ENCODE measurements at regions not wholly inside any gene's neighbourhood (a gene's known extent, or its start where the extent isn't known, plus 50 kb on each side); places are given as distances from the start of the nearest gene placed in this dataset.

DNA sequence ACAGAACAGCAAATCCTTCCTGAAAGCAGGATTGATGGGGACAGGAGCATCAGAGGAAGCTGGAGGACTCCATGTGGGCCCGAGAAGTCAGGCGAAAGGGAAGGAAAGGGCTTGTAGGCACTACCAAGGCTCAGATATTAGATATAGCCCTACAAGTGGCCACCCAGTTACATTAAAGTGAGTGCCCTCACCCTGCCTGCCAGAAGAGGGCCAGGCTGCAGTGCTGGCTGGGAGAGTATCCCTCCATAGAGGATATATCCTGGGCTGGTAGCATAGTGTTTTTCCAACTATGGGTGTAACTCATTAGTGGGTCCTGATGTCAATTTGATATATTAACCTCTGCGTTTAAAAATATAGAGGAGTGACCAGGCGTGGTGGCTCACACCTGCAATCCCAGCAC lies 285.2 kb downstream of the MYCN start:
- H3K9me3 ChIP-seq: no peaks in the 10 kb centered on the region
- TF ChIP-seq POLR2AphosphoS5 (IDR thresholded peaks at IDR 0.05) (no peak), EP300 (IDR thresholded peaks at IDR 0.05) (no peak), POLR2A (IDR thresholded peaks at IDR 0.05) (no peak)
- TF ChIP-seq, protein P1, sequence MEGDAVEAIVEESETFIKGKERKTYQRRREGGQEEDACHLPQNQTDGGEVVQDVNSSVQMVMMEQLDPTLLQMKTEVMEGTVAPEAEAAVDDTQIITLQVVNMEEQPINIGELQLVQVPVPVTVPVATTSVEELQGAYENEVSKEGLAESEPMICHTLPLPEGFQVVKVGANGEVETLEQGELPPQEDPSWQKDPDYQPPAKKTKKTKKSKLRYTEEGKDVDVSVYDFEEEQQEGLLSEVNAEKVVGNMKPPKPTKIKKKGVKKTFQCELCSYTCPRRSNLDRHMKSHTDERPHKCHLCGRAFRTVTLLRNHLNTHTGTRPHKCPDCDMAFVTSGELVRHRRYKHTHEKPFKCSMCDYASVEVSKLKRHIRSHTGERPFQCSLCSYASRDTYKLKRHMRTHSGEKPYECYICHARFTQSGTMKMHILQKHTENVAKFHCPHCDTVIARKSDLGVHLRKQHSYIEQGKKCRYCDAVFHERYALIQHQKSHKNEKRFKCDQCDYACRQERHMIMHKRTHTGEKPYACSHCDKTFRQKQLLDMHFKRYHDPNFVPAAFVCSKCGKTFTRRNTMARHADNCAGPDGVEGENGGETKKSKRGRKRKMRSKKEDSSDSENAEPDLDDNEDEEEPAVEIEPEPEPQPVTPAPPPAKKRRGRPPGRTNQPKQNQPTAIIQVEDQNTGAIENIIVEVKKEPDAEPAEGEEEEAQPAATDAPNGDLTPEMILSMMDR (IDR thresholded peaks at IDR 0.05): no peak
- H3K36me3 ChIP-seq: no peaks in the 10 kb centered on the region
- H3K4me3 ChIP-seq: no peak overlapping the region
- H3K4me1 ChIP-seq: peaks cover 12% of the 10 kb centered on the region
- no peak for DNase-seq (ENCODE audit: low spot score in 2 of 2)
- no peak overlapping the region for H3K27ac ChIP-seq
- peaks cover 30% of the 10 kb centered on the region for H3K27me3 ChIP-seq
- WGBS: 87% methylated on average over 4 of the region's 4 CpGs

DNA sequence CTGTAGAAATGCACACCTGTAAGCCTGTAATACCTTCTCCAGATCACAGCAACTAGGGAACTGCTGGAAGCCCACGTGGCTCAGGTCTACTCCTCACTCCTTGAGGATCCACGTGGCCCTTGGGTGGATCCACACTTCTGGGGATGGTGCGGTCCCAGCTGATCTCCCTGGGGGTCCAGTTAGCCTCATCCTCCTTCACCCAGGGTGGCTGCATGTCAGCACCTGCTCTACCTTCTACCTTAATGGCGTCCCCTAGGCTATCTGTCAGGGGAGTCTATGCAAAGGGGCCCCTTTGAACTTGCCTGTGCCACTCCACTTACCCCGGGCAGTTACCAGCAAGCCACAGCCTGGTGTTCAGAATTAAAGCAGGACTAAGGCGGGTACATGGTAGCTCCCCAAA lies 284.7 kb downstream of the MYCN start:
- Histone ChIP-seq H3K4me3 (no peak overlapping the region), H3K27me3 (peaks cover 30% of the 10 kb centered on the region), H3K36me3 (no peaks in the 10 kb centered on the region), H3K27ac (no peak overlapping the region), H3K9me3 (no peaks in the 10 kb centered on the region), H3K4me1 (peaks cover 12% of the 10 kb centered on the region)
- 88% methylated on average over 4 of the region's 6 CpGs for WGBS
- DNase-seq (ENCODE audit: low spot score in 2 of 2): no peak
- TF ChIP-seq POLR2A (IDR thresholded peaks at IDR 0.05) (no peak), EP300 (IDR thresholded peaks at IDR 0.05) (no peak), POLR2AphosphoS5 (IDR thresholded peaks at IDR 0.05) (no peak)
- TF ChIP-seq, protein P1 (IDR thresholded peaks at IDR 0.05): no peak

DNA sequence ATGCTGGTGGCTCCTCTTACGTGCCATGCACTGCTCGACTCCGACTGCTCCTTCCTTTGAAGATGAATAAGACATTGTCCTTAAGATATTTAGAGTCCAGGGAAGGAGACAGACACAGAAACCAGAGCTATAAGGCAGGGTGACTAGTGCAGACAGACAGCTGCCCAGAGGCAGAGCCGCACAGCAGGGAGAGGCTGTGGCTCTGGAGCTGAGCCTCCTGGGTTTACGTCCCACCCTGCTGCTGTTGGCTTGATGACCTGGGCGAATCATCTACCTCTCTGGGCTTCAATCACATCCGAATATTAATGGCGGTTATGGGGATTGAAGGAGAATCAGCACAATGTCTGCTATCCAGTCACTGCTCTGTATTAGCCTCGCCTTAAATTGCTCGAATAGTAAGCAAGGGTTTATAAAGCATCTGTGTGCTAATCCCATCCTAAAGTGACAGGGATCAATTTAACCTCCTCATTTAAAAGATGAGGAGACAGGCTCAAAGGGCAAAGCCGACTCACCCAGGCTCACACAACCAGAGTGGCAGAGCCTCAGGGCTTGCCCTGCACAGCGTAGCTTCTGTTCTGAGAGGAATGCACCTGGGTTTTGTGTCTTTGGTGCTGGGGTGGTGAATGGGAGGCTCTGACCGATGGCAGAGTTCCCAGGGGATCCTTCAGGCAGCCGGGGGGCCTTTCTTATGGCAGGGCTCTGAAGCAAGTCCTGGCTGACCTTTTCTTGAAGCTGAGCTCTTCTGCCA lies 284.1 kb downstream of the MYCN start:
- H3K4me3 ChIP-seq: no peak overlapping the region
- no peaks in the 10 kb centered on the region for H3K36me3 ChIP-seq
- no peaks in the 10 kb centered on the region for H3K9me3 ChIP-seq
- peaks cover 30% of the 10 kb centered on the region for H3K27me3 ChIP-seq
- DNase-seq (ENCODE audit: low spot score in 2 of 2): no peak
- H3K27ac ChIP-seq: no peak overlapping the region
- WGBS: 65% methylated on average over 13 of the region's 14 CpGs
- TF ChIP-seq POLR2AphosphoS5 (IDR thresholded peaks at IDR 0.05): no peak
- TF ChIP-seq, protein P1 (IDR thresholded peaks at IDR 0.05): no peak
- no peak for TF ChIP-seq POLR2A (IDR thresholded peaks at IDR 0.05)
- TF ChIP-seq EP300 (IDR thresholded peaks at IDR 0.05): no peak
- H3K4me1 ChIP-seq: peaks cover 12% of the 10 kb centered on the region

DNA sequence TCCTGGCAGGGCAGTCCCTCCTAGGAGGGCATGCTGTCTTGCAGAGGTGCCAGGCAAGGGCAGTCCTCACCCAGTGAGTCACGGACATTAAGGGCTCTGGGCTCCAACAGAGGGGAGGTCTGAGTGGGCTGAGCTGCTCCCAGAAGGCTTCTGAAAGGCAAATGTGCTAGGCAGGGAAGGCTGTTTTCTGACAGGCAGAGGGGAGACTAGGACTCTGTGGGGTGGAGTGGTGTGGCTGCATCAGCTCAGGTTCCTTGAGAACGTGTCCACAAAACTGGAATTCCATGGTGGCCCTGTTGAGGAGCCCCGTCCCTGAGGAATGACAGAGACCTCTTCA lies 283.5 kb downstream of the MYCN start:
- Histone ChIP-seq H3K4me1 (peaks cover 12% of the 10 kb centered on the region), H3K27ac (no peak overlapping the region), H3K4me3 (no peak overlapping the region), H3K36me3 (no peaks in the 10 kb centered on the region), H3K9me3 (no peaks in the 10 kb centered on the region), H3K27me3 (peaks cover 30% of the 10 kb centered on the region)
- TF ChIP-seq EP300 (IDR thresholded peaks at IDR 0.05): no peak
- no peak for TF ChIP-seq POLR2AphosphoS5 (IDR thresholded peaks at IDR 0.05)
- no peak for TF ChIP-seq POLR2A (IDR thresholded peaks at IDR 0.05)
- TF ChIP-seq, protein P1 (IDR thresholded peaks at IDR 0.05): no peak
- DNase-seq (ENCODE audit: low spot score in 2 of 2): no peak
- 80% methylated on average over 3 of the region's 3 CpGs for WGBS

DNA sequence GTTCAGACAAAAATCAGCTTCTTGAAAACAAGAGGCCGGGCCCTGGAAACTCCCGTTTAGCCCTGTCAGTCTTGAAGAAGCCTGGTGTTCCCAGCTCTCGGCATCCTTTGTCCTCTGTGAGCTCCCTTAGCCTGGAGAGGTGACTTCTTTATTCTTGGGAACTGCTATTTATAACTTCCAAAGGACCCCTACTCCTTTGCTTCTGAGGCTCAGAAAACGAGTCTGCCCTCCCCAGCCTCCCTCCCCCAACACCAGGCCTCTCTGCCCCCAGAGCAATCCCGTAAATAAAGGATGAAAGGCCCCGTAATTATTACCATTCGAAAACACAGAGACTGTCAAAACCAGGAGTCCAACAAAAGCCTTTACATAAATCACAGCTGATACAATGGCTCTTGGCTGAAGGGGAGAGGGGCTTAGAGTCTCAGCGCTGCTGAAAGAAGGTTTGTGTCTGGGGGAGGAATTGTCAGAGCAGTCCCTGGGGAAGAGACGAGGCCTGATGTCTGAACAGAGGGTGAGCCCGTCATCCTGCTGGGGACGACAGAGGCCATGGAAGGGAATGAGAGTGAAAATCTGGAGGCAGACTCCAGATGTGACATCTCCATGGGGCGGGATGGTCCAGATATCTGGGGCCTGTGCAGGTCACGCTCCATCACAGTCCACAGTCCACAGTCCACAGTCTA lies 283.0 kb downstream of the MYCN start:
- WGBS: 73% methylated on average over 13 of the region's 13 CpGs
- Histone ChIP-seq H3K4me1 (peaks cover 12% of the 10 kb centered on the region), H3K27me3 (peaks cover 30% of the 10 kb centered on the region), H3K27ac (no peak overlapping the region), H3K4me3 (no peak overlapping the region), H3K36me3 (no peaks in the 10 kb centered on the region), H3K9me3 (no peaks in the 10 kb centered on the region)
- no peak for DNase-seq (ENCODE audit: low spot score in 2 of 2)
- TF ChIP-seq POLR2AphosphoS5 (IDR thresholded peaks at IDR 0.05) (no peak), POLR2A (IDR thresholded peaks at IDR 0.05) (no peak), EP300 (IDR thresholded peaks at IDR 0.05) (no peak)
